Esophagus muscularis mucosa (tissue), 4 donors: ENCODE measurements at regions not wholly inside any gene's neighbourhood (a gene's known extent, or its start where the extent isn't known, plus 50 kb on each side); places are given as distances from the start of the nearest gene placed in this dataset.
A peak's percentile ranks its signal among the peaks of the same experiment; 100 is the strongest.

Experiments
- DNase-seq: peaks from one replicate; pipeline ENCODE4 v3.0.0-alpha.2; 2017; ENCODE audit errors: extremely low spot score
- H3K27ac ChIP-seq, 4 donors: fragments of 200-600 bp; sonication (generic); replicated peaks in 1 of 4; 1 replicate in 3 of 4; 2 replicates in 1 of 4; pipeline ENCODE4 v1.5.1; 2016 to 2019; ENCODE audit warnings: mild to moderate bottlenecking in 1 of 4
- H3K27me3 ChIP-seq, 4 donors: fragments of 200-600 bp; sonication (generic); one replicate each; pipeline versions ENCODE4 v1.5.1 to v1.6.0; 2016 to 2019
- H3K36me3 ChIP-seq, 4 donors: fragments of 200-600 bp; sonication (generic); one replicate each; pipeline ENCODE4 v1.5.1; 2016 to 2019
- H3K4me1 ChIP-seq, 4 donors: fragments of 200-600 bp; sonication (generic); one replicate each; pipeline ENCODE4 v1.5.1; 2016 to 2019
- H3K4me3 ChIP-seq, 4 donors: fragments of 200-600 bp; sonication (generic); 1 replicate in 2 of 4; 2 replicates in 2 of 4; pipeline ENCODE4 v1.5.1; 2016 to 2019; ENCODE audit warnings: mild to moderate bottlenecking in 4 of 4, moderate library complexity in 1 of 4
- H3K9me3 ChIP-seq, 4 donors: fragments of 200-600 bp; sonication (generic); 1 replicate in 3 of 4; 2 replicates in 1 of 4; pipeline ENCODE4 v1.5.1; 2016 to 2019
- CTCF ChIP-seq, 3 experiments: fragments of 200-600 bp in 2 of 3; fragments of 450-650 bp in 1 of 3; sonication (generic) in 2 of 3; IDR thresholded peaks; one replicate each; pipeline ENCODE4 v1.5.1; 2017 to 2019; ENCODE audit warnings: antibody characterized with exemption in 3 of 3, mild to moderate bottlenecking in 2 of 3, moderate library complexity in 1 of 3
- EP300 ChIP-seq: sonication (generic); formaldehyde crosslinking; IDR thresholded peaks from one replicate; pipeline ENCODE4 v1.6.1; 2017; ENCODE audit warnings: antibody characterized with exemption
- POLR2A ChIP-seq: fragments of 450-650 bp; IDR thresholded peaks from one replicate; pipeline ENCODE4 v1.6.1; 2017; ENCODE audit warnings: antibody characterized with exemption, moderate library complexity, mild to moderate bottlenecking, low read depth
- POLR2AphosphoS5 ChIP-seq, 2 donors: sonication (generic); formaldehyde crosslinking; IDR thresholded peaks; one replicate each; pipeline ENCODE4 v1.6.1; 2017; ENCODE audit warnings: antibody characterized with exemption in 2 of 2
- WGBS: methylation state at CpG from one replicate; pipeline ENCODE4 v1.1.5; 2018; 5-methylcytosine and 5-hydroxymethylcytosine counted together
- intact Hi-C: fragments of 100-400 bp; cut with DNase I; formaldehyde crosslinking; loops from one replicate; pipeline ENCODE4 v1.15.1; 2023

DNA sequence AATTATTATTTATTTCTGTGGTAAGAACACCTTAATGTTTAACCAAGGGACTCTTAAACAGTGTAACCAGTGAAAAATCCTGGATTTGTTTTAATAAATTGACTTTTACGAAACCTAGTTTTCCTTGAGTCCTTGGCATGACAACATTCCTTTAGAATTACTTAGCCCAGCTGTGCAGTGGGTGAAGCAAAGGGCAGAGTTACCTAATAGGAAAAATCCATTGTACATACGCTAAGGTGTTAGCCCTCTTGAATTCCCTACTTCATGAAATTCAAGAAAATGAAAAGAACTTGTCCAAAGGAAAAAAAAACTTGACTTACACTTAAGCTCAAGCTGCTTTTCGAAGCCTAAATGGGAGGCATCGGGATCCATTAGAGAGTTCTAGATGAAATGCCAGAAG lies 852.0 kb upstream of the ADAMTS5 start:
- no peak for DNase-seq
- no peaks in the 10 kb centered on the region for H3K27me3 ChIP-seq
- TF ChIP-seq POLR2A (no peak), POLR2AphosphoS5 (IDR thresholded peaks at IDR 0.05) (no peak), CTCF (IDR thresholded peaks at IDR 0.05) (no peak), EP300 (no peak)
- no peak overlapping the region for H3K4me3 ChIP-seq
- peak overlapping the region; percentile 59 to 72 (median 66) for H3K27ac ChIP-seq
- no peaks in the 10 kb centered on the region for H3K9me3 ChIP-seq
- intact Hi-C loops: no loop called here
- 70% methylated on average over 4 of the region's 4 CpGs for WGBS
- peaks cover 5 to 40% (median 31%) of the 10 kb centered on the region in 4 donors for H3K4me1 ChIP-seq
- no peaks in the 10 kb centered on the region for H3K36me3 ChIP-seq

DNA sequence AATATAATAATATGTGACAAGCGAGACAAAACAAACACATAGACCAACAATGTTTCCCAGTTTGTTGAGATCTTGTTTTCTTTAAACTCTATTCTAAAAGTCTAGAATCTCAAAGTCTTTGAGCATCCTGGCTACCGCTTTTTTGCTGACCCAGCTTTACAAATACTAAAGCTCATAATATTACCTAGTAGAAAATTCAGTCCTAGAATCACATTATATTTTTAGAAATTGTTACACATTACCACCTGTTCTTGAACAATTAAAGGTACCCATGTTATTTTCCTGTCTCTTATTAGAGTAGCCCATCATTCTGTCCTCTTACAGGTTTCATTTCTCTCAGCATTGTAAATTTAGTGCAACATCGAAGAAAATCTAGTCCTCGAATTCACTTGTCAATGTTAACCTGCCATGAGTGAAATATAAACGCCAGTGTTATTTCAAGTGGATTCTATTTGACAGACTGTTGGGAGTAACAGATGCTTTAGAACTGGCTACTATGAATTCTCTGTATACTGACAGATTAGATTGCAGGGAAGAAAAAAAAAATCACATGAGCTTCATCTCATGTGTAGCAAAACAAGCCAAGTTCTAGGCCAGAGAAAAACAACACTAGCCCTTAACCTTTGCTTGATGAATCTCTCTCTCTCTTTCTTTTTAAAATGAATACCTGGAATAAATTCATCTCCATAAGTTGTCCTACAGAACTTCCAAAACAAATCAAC lies 851.2 kb upstream of the ADAMTS5 start:
- no peak for DNase-seq
- Histone ChIP-seq H3K4me3 (no peak overlapping the region), H3K9me3 (no peaks in the 10 kb centered on the region), H3K36me3 (no peaks in the 10 kb centered on the region), H3K27me3 (no peaks in the 10 kb centered on the region), H3K4me1 (peaks cover 5 to 47% (median 38%) of the 10 kb centered on the region in 4 donors), H3K27ac (peak overlapping the region; percentile 59 to 72 (median 66))
- TF ChIP-seq EP300 (no peak), CTCF (IDR thresholded peaks at IDR 0.05) (no peak), POLR2A (no peak), POLR2AphosphoS5 (IDR thresholded peaks at IDR 0.05) (no peak)
- 62% methylated on average over 5 of the region's 5 CpGs for WGBS
- intact Hi-C loops: no loop called here

DNA sequence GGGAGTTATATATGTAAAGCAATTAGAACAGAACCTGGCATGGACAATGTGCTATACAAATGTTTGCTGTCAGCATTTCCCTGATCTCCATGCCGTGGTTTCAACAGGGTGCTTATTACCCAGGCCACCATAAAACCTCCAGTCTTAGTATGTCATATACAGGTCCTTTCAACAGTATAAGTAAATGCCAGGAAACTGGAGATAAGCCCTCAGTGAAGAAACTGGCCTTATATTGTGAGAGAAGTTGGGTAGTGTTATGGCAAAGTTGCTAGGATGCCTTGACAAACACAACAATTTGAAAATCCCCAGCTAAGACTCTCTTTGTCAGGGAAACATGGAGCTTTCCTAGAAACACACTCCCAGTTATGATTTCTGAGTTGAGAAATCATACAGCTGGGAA lies 850.2 kb upstream of the ADAMTS5 start:
- intact Hi-C loops: no loop called here
- Histone ChIP-seq H3K27me3 (no peaks in the 10 kb centered on the region), H3K4me1 (peaks cover 5 to 49% (median 45%) of the 10 kb centered on the region in 4 donors), H3K27ac (peak overlapping the region; percentile 59 to 72 (median 66)), H3K36me3 (no peaks in the 10 kb centered on the region), H3K9me3 (no peaks in the 10 kb centered on the region), H3K4me3 (no peak overlapping the region)
- WGBS: 53% methylated on average over 1 of the region's 1 CpG
- no peak for DNase-seq
- TF ChIP-seq POLR2A (no peak), POLR2AphosphoS5 (IDR thresholded peaks at IDR 0.05) (no peak), EP300 (no peak), CTCF (IDR thresholded peaks at IDR 0.05) (no peak)

GRCh38 chr21:27816301-27816700 lies 849.4 kb upstream of the ADAMTS5 start:
- H3K27ac ChIP-seq: peak overlapping the region in 3 of 4 donors; percentile 63 to 72 (median 69)

More at GRCh38 chr21:27816301-27816700, 849.4 kb upstream of the ADAMTS5 start:
- intact Hi-C loops: no loop called here
- H3K27me3 ChIP-seq: no peaks in the 10 kb centered on the region
- whole genome bisulfite sequencing: 86% methylated on average over 4 of the region's 4 CpGs
- H3K9me3 ChIP-seq: no peaks in the 10 kb centered on the region
- H3K4me1 ChIP-seq: peaks cover 5 to 49% (median 45%) of the 10 kb centered on the region in 4 donors
- no peak for TF ChIP-seq CTCF (IDR thresholded peaks at IDR 0.05)
- TF ChIP-seq POLR2A: no peak
- no peak for TF ChIP-seq POLR2AphosphoS5 (IDR thresholded peaks at IDR 0.05)
- no peak for TF ChIP-seq EP300
- H3K36me3 ChIP-seq: no peaks in the 10 kb centered on the region
- H3K4me3 ChIP-seq: no peak overlapping the region
- no peak for DNase-seq
